ENCODE measurements at regions not wholly inside any gene's neighbourhood (a gene's known extent, or its start where the extent isn't known, plus 50 kb on each side); places are given as distances from the start of the nearest gene placed in this dataset.

- DNase-seq (ENCODE audit: extremely low read depth, low read depth, low spot score), result no peak
Measured at GRCh38 chr2:34372967-34373366, 773.9 kb upstream of the FAM98A start.

DNA sequence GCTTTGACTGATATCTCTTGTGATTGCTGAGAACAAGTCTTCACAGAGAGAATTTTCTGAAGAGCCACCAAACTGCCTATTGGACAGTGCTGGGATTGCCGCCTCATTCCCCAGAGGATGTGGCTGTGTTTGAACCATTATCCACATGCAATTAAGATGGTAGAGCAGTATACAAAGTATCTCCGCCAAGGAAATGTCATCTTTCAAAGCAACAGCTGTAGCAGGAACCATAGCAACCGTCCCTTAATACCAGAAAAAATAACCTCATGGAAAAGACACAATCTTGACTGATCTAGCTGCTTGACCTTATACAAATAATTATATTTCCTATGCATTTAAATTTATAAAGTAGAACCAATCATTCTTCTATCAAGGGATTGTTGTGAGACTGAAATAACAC is 772.6 kb upstream of the FAM98A start:
- no peak for DNase-seq (ENCODE audit: extremely low read depth, low read depth, low spot score)

- no peak for DNase-seq (ENCODE audit: extremely low read depth, low read depth, low spot score)
Measured at GRCh38 chr2:34368304-34368703, 769.2 kb upstream of the FAM98A start.

GRCh38 chr2:34365932-34366331 is 766.8 kb upstream of the FAM98A start:
- no peak for DNase-seq (ENCODE audit: extremely low read depth, low read depth, low spot score)

- no peak for DNase-seq (ENCODE audit: extremely low read depth, low read depth, low spot score)
Measured at GRCh38 chr2:34365512-34365911, 766.4 kb upstream of the FAM98A start.

DNA sequence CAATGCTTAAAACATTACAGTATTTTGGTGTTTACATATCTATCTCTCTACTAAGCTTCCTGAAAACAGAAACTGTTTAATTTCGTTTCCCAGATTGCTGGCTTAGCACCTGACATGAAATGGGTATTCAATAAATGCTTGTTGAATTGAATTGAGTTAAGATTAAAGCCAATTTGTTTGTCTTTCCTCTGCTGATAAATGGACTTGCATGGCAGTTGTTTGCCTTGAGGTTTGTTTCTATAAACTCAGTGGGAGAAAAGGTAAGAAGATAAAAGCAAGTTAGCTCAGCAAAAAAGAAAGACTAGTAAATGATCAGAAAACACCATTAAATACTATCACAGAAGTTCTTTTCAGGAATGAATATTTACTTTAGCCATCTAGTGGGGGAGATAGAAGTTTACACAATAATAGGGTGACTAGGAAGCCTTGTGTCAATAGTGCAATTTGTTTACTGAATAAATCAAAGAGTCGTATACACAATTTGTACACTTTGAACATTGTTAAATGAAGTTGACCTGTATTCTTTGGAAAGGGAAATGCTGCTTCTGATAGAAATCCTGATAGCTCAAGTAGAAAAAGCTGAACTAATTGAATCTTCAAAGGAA is 754.5 kb upstream of the FAM98A start:
- DNase-seq (ENCODE audit: extremely low read depth, low read depth, low spot score), result no peak

- DNase-seq (ENCODE audit: extremely low read depth, low read depth, low spot score), result no peak
Measured at GRCh38 chr2:34349527-34349926, 750.4 kb upstream of the FAM98A start.

- DNase-seq (ENCODE audit: extremely low read depth, low read depth, low spot score), result no peak
Measured at GRCh38 chr2:34345030-34345429, 745.9 kb upstream of the FAM98A start.

DNA sequence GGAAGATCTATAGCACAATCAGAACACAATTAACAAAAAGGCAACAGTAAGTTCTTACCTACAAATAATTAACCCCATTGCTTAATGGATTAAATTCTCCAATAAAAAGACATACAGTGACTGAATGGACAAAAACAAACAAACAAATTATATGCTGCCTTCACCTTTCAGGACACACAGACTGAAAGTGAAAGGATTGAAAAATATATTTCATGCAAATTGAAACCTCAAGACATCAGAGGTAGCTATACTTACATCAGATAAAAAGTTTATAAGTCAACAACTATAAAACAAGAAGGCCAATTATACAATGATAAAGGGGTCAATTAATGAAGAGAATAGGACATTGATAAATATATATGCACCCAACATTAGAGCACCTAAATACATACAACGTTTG is 741.2 kb upstream of the FAM98A start:
- DNase-seq (ENCODE audit: extremely low read depth, low read depth, low spot score), result no peak

DNA sequence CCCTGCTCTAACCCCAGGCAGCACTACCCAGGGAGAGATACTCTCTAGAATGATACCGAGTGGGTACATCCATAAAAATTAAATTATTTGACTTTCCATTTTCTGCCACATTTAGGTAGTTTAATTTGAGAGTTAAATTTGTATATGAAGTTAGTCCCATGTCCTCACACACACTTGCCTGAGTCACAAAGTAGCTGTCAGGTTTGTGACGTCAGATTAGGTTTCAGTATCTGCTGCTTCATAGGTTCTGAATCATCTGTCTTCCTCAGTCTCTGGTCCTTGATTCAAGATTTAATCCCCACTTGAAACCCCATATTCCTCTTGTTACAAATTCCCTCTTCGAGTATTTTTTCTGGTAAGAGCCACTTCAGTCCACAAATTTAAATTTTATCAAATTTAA is 738.6 kb upstream of the FAM98A start:
- DNase-seq (ENCODE audit: extremely low read depth, low read depth, low spot score), result no peak

GRCh38 chr2:34332813-34333212 is 733.7 kb upstream of the FAM98A start:
- no peak for DNase-seq (ENCODE audit: extremely low read depth, low read depth, low spot score)

DNA sequence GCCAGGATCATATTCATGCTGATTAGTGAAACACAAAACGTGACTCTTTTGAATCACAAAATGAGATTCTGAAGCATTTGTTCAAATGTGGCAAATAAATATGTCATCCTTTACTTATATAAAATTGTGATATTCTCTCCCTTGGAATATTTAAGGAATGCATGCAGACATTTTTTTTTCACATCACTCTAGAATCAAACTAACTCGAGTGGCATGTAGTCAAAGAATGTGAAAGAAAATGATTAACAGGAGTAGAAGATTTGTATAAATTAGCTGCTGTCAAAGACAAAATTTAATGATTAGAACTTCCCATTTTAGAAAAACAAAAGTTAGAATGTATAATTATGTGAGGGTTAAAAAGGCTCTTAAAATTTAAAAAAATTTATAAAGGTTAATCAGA is 721.0 kb upstream of the FAM98A start:
- no peak for DNase-seq (ENCODE audit: extremely low read depth, low read depth, low spot score)

- DNase-seq (ENCODE audit: extremely low read depth, low read depth, low spot score), result no peak
Measured at GRCh38 chr2:34317797-34318196, 718.7 kb upstream of the FAM98A start.

- no peak for DNase-seq (ENCODE audit: extremely low read depth, low read depth, low spot score)
Measured at GRCh38 chr2:34316788-34317187, 717.7 kb upstream of the FAM98A start.

GRCh38 chr2:34311816-34312215 is 712.7 kb upstream of the FAM98A start:
- DNase-seq (ENCODE audit: extremely low read depth, low read depth, low spot score), result no peak

- DNase-seq (ENCODE audit: extremely low read depth, low read depth, low spot score), result no peak
Measured at GRCh38 chr2:34308140-34308539, 709.0 kb upstream of the FAM98A start.

- no peak for DNase-seq (ENCODE audit: extremely low read depth, low read depth, low spot score)
Measured at GRCh38 chr2:34307636-34308035, 708.5 kb upstream of the FAM98A start.

DNA sequence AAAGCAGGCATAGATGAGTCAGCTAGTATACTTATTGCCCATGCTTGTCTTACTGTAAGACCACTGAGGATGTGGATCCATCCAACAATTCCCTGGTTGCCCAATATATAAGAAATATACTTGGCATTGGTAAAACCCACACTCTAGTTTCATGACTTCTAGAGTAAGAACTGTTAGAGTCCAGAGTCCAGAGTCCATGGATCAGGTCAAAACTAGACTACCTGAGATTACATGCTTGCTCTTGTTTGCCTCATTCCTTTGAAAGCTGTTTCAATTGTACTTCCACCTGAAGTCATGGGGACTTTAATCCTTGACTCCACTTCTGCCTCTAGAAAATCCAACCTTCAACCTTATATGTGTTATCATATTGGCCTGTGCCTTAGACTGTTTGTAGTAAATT is 707.6 kb upstream of the FAM98A start:
- DNase-seq (ENCODE audit: extremely low read depth, low read depth, low spot score), result no peak

DNA sequence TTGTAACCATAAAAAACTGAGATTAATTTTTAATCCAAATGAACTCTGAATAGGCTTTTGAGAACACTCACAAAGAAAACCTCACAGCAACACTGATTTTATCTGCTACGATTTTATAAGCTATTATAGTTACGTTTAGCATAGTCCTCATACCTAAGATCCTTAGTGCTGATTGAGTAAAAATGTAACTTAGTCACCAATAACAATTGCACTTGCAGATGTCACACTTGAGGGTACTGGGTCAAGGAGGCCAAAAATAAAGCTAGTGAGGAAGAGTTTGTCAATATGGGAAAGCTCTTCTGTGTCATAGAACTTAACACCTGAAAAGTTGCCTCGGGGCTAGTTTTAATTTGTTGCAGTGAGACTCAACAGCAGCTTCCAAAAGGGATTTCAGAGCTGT is 706.5 kb upstream of the FAM98A start:
- no peak for DNase-seq (ENCODE audit: extremely low read depth, low read depth, low spot score)

DNA sequence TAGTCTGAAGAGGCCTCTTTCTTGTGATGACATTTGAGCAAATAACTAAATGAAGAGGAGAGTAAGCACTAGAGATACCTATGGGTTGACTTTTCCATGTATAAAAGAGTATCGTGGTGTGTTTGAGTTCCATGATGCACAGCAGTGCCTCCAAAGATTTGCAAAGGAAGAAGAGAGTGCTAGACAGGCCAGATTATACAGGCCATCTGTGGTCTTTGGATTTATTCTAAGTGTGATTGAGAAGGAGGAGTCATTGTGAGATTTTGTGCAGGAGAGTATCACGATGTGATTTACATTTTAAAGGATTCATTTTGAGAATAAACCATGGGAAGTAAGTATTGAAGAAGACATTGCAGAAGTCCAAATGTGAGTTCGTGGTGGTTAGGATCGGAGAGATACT is 695.9 kb upstream of the FAM98A start:
- DNase-seq (ENCODE audit: extremely low read depth, low read depth, low spot score), result no peak

DNA sequence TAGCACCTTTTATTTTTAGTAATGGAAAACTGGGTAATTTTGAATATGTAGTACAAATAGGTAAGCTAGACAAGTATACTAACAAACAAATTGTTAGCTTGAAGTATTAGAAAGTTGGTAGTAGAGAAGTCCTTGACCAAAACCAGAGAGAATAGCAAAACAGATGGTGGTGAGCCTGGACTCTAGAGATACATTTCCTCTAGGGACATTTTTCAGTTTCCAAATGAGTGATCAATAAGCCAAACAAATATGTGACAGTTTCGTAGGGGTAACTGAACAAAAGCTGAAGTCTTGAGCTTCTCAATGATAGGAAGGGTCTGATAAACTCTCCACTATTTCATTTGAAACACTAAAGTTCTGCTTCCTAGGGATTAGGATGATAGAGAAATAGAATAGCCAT is 692.0 kb upstream of the FAM98A start:
- DNase-seq (ENCODE audit: extremely low read depth, low read depth, low spot score), result no peak

- no peak for DNase-seq (ENCODE audit: extremely low read depth, low read depth, low spot score)
Measured at GRCh38 chr2:34288016-34288415, 688.9 kb upstream of the FAM98A start.

- no peak for DNase-seq (ENCODE audit: extremely low read depth, low read depth, low spot score)
Measured at GRCh38 chr2:34280606-34281005, 681.5 kb upstream of the FAM98A start.

Measured in glomerular endothelial cell (primary cell).